ENCODE measurements at regions not wholly inside any gene's neighbourhood (a gene's known extent, or its start where the extent isn't known, plus 50 kb on each side); places are given as distances from the start of the nearest gene placed in this dataset.
"Not testable (repeated sequence)": the region's sequence is repeated elsewhere in the genome, so short reads cannot be mapped to it uniquely, and the experiment has no call there.

GRCh38 chr6:65997539-65997938, 290.5 kb upstream of the EYS start:
- peaks cover 32% of the 10 kb centered on the region for H3K9me3 Mint-ChIP-seq
- no peaks in the 10 kb centered on the region; the same call in 1 of the 2 replicates for H3K27me3 Mint-ChIP-seq (ENCODE audit: insufficient read depth)
- H3K36me3 Mint-ChIP-seq (ENCODE audit: low read depth): no peaks in the 10 kb centered on the region
- H3K27ac Mint-ChIP-seq: no peak overlapping the region
- H3K4me1 Mint-ChIP-seq (ENCODE audit: low read depth): no peaks in the 10 kb centered on the region
- TF ChIP-seq, protein P1, sequence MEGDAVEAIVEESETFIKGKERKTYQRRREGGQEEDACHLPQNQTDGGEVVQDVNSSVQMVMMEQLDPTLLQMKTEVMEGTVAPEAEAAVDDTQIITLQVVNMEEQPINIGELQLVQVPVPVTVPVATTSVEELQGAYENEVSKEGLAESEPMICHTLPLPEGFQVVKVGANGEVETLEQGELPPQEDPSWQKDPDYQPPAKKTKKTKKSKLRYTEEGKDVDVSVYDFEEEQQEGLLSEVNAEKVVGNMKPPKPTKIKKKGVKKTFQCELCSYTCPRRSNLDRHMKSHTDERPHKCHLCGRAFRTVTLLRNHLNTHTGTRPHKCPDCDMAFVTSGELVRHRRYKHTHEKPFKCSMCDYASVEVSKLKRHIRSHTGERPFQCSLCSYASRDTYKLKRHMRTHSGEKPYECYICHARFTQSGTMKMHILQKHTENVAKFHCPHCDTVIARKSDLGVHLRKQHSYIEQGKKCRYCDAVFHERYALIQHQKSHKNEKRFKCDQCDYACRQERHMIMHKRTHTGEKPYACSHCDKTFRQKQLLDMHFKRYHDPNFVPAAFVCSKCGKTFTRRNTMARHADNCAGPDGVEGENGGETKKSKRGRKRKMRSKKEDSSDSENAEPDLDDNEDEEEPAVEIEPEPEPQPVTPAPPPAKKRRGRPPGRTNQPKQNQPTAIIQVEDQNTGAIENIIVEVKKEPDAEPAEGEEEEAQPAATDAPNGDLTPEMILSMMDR (IDR thresholded peaks at IDR 0.05): no peak
- DNase-seq: no peak
- no peak overlapping the region for H3K4me3 Mint-ChIP-seq

GRCh38 chr6:65996096-65996495, 289.1 kb upstream of the EYS start:
- no peak overlapping the region for H3K27ac Mint-ChIP-seq
- no peaks in the 10 kb centered on the region for H3K4me1 Mint-ChIP-seq (ENCODE audit: low read depth)
- H3K27me3 Mint-ChIP-seq (ENCODE audit: insufficient read depth): no peaks in the 10 kb centered on the region; the same call in 1 of the 2 replicates
- H3K36me3 Mint-ChIP-seq (ENCODE audit: low read depth): no peaks in the 10 kb centered on the region
- no peak for DNase-seq
- H3K9me3 Mint-ChIP-seq: peaks cover 32% of the 10 kb centered on the region
- TF ChIP-seq, protein P1 (IDR thresholded peaks at IDR 0.05): no peak
- no peak overlapping the region for H3K4me3 Mint-ChIP-seq

- TF ChIP-seq, protein P1 (IDR thresholded peaks at IDR 0.05): no peak
- Mint-ChIP-seq H3K27me3 (ENCODE audit: insufficient read depth) (no peaks in the 10 kb centered on the region; the same call in 1 of the 2 replicates), H3K9me3 (peaks cover 42% of the 10 kb centered on the region), H3K4me1 (ENCODE audit: low read depth) (no peaks in the 10 kb centered on the region), H3K27ac (no peak overlapping the region), H3K36me3 (ENCODE audit: low read depth) (no peaks in the 10 kb centered on the region), H3K4me3 (no peak overlapping the region)
- no peak for DNase-seq
These were observed 282.6 kb upstream of the EYS start for GRCh38 chr6:65989676-65990075.

DNA sequence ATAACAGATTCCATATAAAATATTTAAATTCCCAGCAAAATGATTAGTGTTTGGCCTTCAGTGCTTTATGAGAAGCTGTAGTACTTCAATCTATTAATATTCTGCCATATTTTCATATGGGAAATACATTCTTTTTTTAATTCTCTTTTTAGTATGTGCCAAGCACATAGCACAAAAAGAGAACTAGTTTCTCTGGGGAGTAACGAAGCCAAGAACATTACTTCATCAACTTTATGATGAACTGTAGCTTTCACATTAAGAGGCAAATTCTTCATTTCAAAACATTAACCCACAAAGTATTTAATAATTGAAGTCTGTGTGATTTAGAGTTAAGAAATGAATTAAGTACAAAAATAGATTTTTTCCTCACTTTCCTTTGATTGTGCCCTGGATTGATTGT, 281.0 kb upstream of the EYS start:
- H3K27me3 Mint-ChIP-seq (ENCODE audit: insufficient read depth): no peaks in the 10 kb centered on the region
- no peaks in the 10 kb centered on the region for H3K4me1 Mint-ChIP-seq (ENCODE audit: low read depth)
- no peak overlapping the region for H3K27ac Mint-ChIP-seq
- no peak for DNase-seq
- no peaks in the 10 kb centered on the region for H3K36me3 Mint-ChIP-seq (ENCODE audit: low read depth)
- H3K4me3 Mint-ChIP-seq: no peak overlapping the region
- TF ChIP-seq, protein P1 (IDR thresholded peaks at IDR 0.05): no peak
- H3K9me3 Mint-ChIP-seq: peaks cover 37% of the 10 kb centered on the region

DNA sequence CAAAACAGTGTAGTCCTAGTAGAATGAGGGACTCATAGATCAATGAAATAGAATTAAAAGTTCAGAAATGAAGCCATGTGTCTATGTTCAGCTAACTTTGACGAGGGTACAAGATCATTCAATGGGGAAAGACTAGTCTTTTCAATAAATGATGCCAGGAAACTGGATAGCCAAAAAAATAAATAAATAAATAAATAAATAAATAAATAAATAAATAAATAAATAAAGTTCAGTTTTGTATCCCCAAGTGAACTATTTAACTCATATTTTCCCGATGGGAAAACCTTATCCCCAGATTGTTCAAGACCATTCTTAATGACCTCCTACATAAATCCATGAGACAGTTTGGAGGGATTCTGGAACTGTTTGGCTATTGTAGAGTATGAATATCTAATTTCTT, 277.1 kb upstream of the EYS start:
- no peaks in the 10 kb centered on the region for H3K27me3 Mint-ChIP-seq (ENCODE audit: insufficient read depth)
- no peak for DNase-seq
- TF ChIP-seq, protein P1 (IDR thresholded peaks at IDR 0.05): no peak
- H3K4me3 Mint-ChIP-seq: no peak overlapping the region
- H3K9me3 Mint-ChIP-seq: peaks cover 46% of the 10 kb centered on the region
- no peaks in the 10 kb centered on the region for H3K4me1 Mint-ChIP-seq (ENCODE audit: low read depth)
- H3K27ac Mint-ChIP-seq: no peak overlapping the region
- H3K36me3 Mint-ChIP-seq (ENCODE audit: low read depth): no peaks in the 10 kb centered on the region

DNA sequence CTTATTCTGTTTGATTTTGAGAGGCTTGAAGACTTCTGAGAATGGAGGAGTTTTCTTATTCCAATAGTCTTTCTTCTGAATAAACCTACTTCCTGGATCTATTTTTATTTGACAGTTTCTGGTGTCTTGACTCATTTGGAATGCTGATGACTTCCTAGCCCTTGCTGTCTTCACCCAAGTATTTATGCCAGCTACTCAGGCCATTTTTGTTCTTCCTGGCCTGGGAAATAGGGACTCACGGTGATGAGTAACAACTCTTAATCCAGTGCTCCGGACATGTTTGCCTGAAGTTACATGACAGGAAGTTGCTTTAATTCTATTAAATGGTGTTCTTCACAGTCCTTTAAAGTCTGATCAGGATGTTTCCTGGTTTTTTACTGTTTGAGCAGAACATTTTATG, 272.1 kb upstream of the EYS start:
- Mint-ChIP-seq H3K27ac (no peak overlapping the region), H3K4me3 (no peak overlapping the region), H3K27me3 (ENCODE audit: insufficient read depth) (no peaks in the 10 kb centered on the region), H3K9me3 (peaks cover 16% of the 10 kb centered on the region), H3K4me1 (ENCODE audit: low read depth) (no peaks in the 10 kb centered on the region), H3K36me3 (ENCODE audit: low read depth) (no peaks in the 10 kb centered on the region)
- TF ChIP-seq, protein P1 (IDR thresholded peaks at IDR 0.05): no peak
- no peak for DNase-seq

GRCh38 chr6:65971252-65971651, 264.2 kb upstream of the EYS start:
- H3K27me3 Mint-ChIP-seq (ENCODE audit: insufficient read depth); DNase-seq; H3K4me1 Mint-ChIP-seq (ENCODE audit: low read depth); H3K4me3 Mint-ChIP-seq; H3K36me3 Mint-ChIP-seq (ENCODE audit: low read depth); H3K27ac Mint-ChIP-seq; H3K9me3 Mint-ChIP-seq: not testable (repeated sequence)
